ENCODE measurements at regions not wholly inside any gene's neighbourhood (a gene's known extent, or its start where the extent isn't known, plus 50 kb on each side); places are given as distances from the start of the nearest gene placed in this dataset.

GRCh38 chr11:129636926-129637325 is 178.7 kb upstream of the TMEM45B start:
- no peak overlapping the region for H3K18ac ChIP-seq (ENCODE audit: low read depth, low read length)
- no peak overlapping the region for H2AK9ac ChIP-seq (replicated peaks; ENCODE audit: low read depth, low read length, poor library complexity)
- H2BK15ac ChIP-seq (ENCODE audit: low read depth, low read length), result no peak overlapping the region; the same call in 2 of the 3 replicates
- H3K36me3 ChIP-seq (ENCODE audit: control insufficient read depth, insufficient read depth, low read length), result no peaks in the 10 kb centered on the region
- dilution Hi-C loops (cut with HindIII; ENCODE audit: low sequenced_read_pairs, unreplicated experiment), result no loop called here
- in situ Hi-C loops (cut with MboI; ENCODE audit: low sequenced_read_pairs), result no loop called here
- no CpG with 5 or more reads among the region's 6 CpGs for WGBS, 2 experiments (ENCODE audit: extremely low coverage in 2 of 2, insufficient read length in 1 of 2)
- H3K56ac ChIP-seq (ENCODE audit: extremely low read depth, insufficient read depth, low read length), result no peak overlapping the region
- H3K9me1 ChIP-seq (ENCODE audit: insufficient read depth, low read length), result peaks cover 10% of the 10 kb centered on the region
- H3K23ac ChIP-seq (ENCODE audit: low read depth, low read length), result no peak overlapping the region
- no peaks in the 10 kb centered on the region for H3K9me3 ChIP-seq (ENCODE audit: control insufficient read depth, insufficient read depth, low read length)
- ChIA-PET POLR2A (ENCODE audit: unreplicated experiment) (no interaction called here), CTCF (no interaction called here)
- H3K27me3 ChIP-seq (ENCODE audit: control insufficient read depth, insufficient read depth, low read length), result no peaks in the 10 kb centered on the region
- DNase-seq, result no peak
- no peak for TF ChIP-seq CTCF (conservative IDR thresholded peaks at IDR 0.05; ENCODE audit: low read depth, low read length)
- no peak for TF ChIP-seq POLR2A (IDR thresholded peaks at IDR 0.05; ENCODE audit: low read depth, low read length)
- TF ChIP-seq MAZ (IDR thresholded peaks at IDR 0.05; ENCODE audit: borderline replicate concordance, low read depth, low read length), result no peak
- TF ChIP-seq RCOR1 (IDR thresholded peaks at IDR 0.05; ENCODE audit: insufficient replicate concordance, low read length), result no peak
- TF ChIP-seq RAD21 (IDR thresholded peaks at IDR 0.05; ENCODE audit: low read length), result no peak
- TF ChIP-seq FOS (IDR thresholded peaks at IDR 0.05; ENCODE audit: low read depth, low read length), result no peak
- no peak for TF ChIP-seq MAFK (IDR thresholded peaks at IDR 0.05; ENCODE audit: low read depth, low read length)
- TF ChIP-seq ELK1 (IDR thresholded peaks at IDR 0.05; ENCODE audit: borderline replicate concordance, low read depth, low read length), result no peak
- no peak for TF ChIP-seq MXI1 (IDR thresholded peaks at IDR 0.05; ENCODE audit: borderline replicate concordance, low read depth, low read length)
- H2AFZ ChIP-seq (replicated peaks; ENCODE audit: low read length, poor library complexity), result no peak overlapping the region
- no peaks in the 10 kb centered on the region for H3K79me1 ChIP-seq (ENCODE audit: low read depth in 1 of 2, low read length in 2 of 2)
- no peak overlapping the region for H4K91ac ChIP-seq (ENCODE audit: insufficient read depth, low read depth, low read length)
- ATAC-seq (ENCODE audit: low read depth), result no peak
- H2BK120ac ChIP-seq (ENCODE audit: low read depth, low read length), result peak overlapping the region; percentile 16; the same call in 1 of the 2 replicates
- H3K4ac ChIP-seq (ENCODE audit: low read depth, low read length), result no peak overlapping the region
- H4K8ac ChIP-seq (ENCODE audit: low read depth in 2 of 2, low read length in 2 of 2), result no peak overlapping the region
- no peak overlapping the region for H3K14ac ChIP-seq (replicated peaks; ENCODE audit: low read depth, low read length)
- H2AK5ac ChIP-seq (ENCODE audit: low read depth, low read length), result no peak overlapping the region
- peak overlapping the region; percentile 69 for H2BK5ac ChIP-seq (ENCODE audit: low read depth, low read length, poor library complexity, severe bottlenecking)
- BruUV-seq (replicated peaks), result no TSS peak
- H2BK20ac ChIP-seq (ENCODE audit: low read depth, low read length), result peak overlapping the region; percentile 49; the same call in 1 of the 2 replicates
- no peak overlapping the region for H3K4me3 ChIP-seq (ENCODE audit: insufficient read depth, low read depth, low read length)
- no peak overlapping the region for H4K5ac ChIP-seq (ENCODE audit: low read depth, low read length)
- H3K4me2 ChIP-seq (ENCODE audit: low read depth, low read length), result no peak overlapping the region
- intact Hi-C loops (cut with micrococcal nuclease), result no loop called here
- no peak overlapping the region for H3K27ac ChIP-seq (ENCODE audit: insufficient read depth, low read length)
- H3K4me1 ChIP-seq (ENCODE audit: control insufficient read depth, insufficient read depth, low read length), result peaks cover 11% of the 10 kb centered on the region
- no peak overlapping the region for H3K9ac ChIP-seq (ENCODE audit: low read depth, low read length)
- H4K20me1 ChIP-seq (ENCODE audit: insufficient read depth, low read length), result no peaks in the 10 kb centered on the region

All from IMR-90 (cell line).